ENCODE measurements at regions not wholly inside any gene's neighbourhood (a gene's known extent, or its start where the extent isn't known, plus 50 kb on each side); places are given as distances from the start of the nearest gene placed in this dataset.

DNA sequence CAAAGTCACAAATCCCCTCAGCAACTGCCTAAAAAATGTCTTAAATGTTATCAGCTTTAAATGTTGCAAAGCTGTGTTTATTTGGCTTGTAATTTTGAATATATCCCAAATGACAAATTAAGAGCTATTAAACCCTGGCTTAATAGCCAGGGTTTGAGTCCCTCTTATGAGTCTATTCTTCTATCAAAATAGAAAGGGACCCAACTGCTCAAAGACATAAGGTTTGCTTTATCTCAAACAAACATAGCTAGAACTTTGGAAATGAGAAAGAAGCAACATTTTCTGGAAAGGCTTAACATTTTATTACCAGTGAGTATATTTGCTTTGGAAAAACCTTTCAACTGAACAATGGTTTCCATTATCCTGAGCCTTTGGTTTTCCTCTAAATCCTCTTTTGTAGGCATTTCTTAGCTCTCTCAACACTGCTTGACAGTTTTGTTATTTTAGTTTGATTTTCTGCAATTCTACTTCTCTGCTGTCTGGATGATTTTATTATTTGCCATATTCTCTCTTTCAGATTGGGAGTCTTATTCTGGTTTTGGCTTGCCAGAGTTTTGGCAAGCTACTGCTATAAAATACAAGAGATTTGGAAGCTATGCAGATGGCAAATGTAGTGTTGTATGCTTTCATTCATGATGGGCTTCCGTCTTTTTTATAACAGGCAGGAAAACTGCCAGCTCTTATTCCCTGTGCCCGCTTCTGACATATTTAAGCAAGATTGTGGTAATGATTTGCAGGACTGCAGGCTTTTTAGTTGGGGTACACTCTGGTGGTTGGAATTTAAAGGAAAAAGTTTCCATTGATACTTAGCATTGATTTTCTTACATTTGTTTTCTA is 734.9 kb downstream of the DTWD2 start:
- Histone ChIP-seq H3K4me3 (no peak overlapping the region), H3K9me3 (peaks cover 0 to 20% (median 0%) of the 10 kb centered on the region in 3 donors), H3K4me1 (no peaks in the 10 kb centered on the region), H3K27ac (no peak overlapping the region), H3K36me3 (no peaks in the 10 kb centered on the region), H3K27me3 (no peaks in the 10 kb centered on the region)
- TF ChIP-seq POLR2AphosphoS5 (IDR thresholded peaks at IDR 0.05) (no peak), POLR2A (IDR thresholded peaks at IDR 0.05) (no peak), EP300 (IDR thresholded peaks at IDR 0.05) (no peak)
- TF ChIP-seq, protein P1, sequence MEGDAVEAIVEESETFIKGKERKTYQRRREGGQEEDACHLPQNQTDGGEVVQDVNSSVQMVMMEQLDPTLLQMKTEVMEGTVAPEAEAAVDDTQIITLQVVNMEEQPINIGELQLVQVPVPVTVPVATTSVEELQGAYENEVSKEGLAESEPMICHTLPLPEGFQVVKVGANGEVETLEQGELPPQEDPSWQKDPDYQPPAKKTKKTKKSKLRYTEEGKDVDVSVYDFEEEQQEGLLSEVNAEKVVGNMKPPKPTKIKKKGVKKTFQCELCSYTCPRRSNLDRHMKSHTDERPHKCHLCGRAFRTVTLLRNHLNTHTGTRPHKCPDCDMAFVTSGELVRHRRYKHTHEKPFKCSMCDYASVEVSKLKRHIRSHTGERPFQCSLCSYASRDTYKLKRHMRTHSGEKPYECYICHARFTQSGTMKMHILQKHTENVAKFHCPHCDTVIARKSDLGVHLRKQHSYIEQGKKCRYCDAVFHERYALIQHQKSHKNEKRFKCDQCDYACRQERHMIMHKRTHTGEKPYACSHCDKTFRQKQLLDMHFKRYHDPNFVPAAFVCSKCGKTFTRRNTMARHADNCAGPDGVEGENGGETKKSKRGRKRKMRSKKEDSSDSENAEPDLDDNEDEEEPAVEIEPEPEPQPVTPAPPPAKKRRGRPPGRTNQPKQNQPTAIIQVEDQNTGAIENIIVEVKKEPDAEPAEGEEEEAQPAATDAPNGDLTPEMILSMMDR (IDR thresholded peaks at IDR 0.05): no peak
- 45 to 53% methylated on average over 2 of the region's 2 CpGs for WGBS, 2 donors (ENCODE audit: low coverage in 1 of 2)
- ATAC-seq: no peak

DNA sequence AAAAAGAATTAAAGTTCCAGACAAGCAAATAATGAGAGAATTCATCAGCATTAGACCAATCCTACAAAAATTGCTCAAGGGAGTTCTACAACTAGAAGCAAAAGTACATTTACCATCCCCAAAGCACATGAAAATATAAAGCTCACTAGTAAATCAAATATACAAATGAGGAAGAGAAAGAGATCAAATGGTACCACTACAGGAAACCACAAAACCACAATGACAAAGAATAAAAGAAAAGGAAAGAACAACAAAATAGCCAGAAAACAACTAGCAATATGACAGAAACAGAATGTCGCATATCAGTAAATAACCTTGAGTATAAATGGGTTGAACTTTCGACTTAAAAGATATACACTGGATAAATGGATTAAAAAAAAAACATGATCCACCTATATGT is 739.0 kb downstream of the DTWD2 start:
- 79 to 90% methylated on average over 1 to 2 of the region's 2 CpGs for WGBS, 2 donors (ENCODE audit: low coverage in 1 of 2)
- H3K4me3 ChIP-seq: no peak overlapping the region

DNA sequence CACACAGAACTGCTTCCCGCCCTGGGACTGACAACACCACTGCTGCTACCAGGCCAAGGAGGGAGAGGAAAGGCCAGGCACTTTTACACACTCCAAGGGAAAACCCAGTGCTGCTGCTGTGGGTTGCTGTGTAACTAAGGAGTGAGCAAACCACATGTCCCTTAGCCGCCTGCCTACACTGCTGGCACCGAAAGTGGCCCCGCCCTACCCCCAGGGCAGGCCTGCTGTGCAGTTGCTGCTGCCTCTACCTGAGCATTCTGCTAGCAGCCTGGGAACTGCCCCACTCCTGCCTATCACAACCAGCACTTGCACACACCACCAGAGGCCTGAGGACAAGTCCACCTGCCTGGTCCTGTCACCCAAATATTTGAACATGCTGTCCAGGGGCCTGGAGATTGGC is 740.9 kb downstream of the DTWD2 start:
- Histone ChIP-seq H3K27ac (no peak overlapping the region), H3K36me3 (no peaks in the 10 kb centered on the region), H3K27me3 (no peaks in the 10 kb centered on the region), H3K9me3 (peaks cover 0 to 29% (median 0%) of the 10 kb centered on the region in 3 donors), H3K4me3 (no peak overlapping the region), H3K4me1 (no peaks in the 10 kb centered on the region)
- WGBS, 2 donors (ENCODE audit: low coverage in 1 of 2): no CpG with 5 or more reads among the region's 4 CpGs
- no peak for TF ChIP-seq POLR2AphosphoS5 (IDR thresholded peaks at IDR 0.05)
- no peak for TF ChIP-seq POLR2A (IDR thresholded peaks at IDR 0.05)
- TF ChIP-seq, protein P1 (IDR thresholded peaks at IDR 0.05): no peak
- no peak for TF ChIP-seq EP300 (IDR thresholded peaks at IDR 0.05)
- no peak for ATAC-seq

More for the DNA sequence above, 739.0 kb downstream of the DTWD2 start:
- no peak for ATAC-seq
- Histone ChIP-seq H3K9me3 (peaks cover 0 to 29% (median 0%) of the 10 kb centered on the region in 3 donors), H3K27ac (no peak overlapping the region), H3K4me1 (no peaks in the 10 kb centered on the region), H3K27me3 (no peaks in the 10 kb centered on the region), H3K36me3 (no peaks in the 10 kb centered on the region)
- TF ChIP-seq, protein P1 (IDR thresholded peaks at IDR 0.05): no peak
- TF ChIP-seq POLR2A (IDR thresholded peaks at IDR 0.05) (no peak), EP300 (IDR thresholded peaks at IDR 0.05) (no peak), POLR2AphosphoS5 (IDR thresholded peaks at IDR 0.05) (no peak)

DNA sequence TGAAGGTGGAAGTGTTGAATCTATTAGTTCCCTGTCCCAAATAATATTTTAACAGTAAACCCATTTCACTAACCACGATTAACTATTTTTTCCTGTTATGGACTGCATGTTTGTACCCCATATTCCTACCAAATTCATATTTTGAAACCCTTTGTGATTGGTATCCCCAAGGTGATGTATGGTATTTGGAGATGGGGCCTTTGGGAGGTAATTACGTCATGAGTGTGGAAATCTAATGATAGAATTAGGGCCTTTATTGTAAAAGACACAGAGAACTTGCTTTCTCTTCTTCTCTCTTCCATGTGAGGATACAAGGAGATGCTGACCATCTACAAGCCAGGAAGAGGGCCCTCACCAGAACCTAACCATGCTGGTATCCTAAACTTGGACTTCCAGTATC is 744.7 kb downstream of the DTWD2 start:
- Histone ChIP-seq H3K27me3 (no peaks in the 10 kb centered on the region), H3K4me1 (no peaks in the 10 kb centered on the region), H3K4me3 (no peak overlapping the region), H3K27ac (no peak overlapping the region), H3K9me3 (peaks cover 0 to 9% (median 0%) of the 10 kb centered on the region in 3 donors), H3K36me3 (no peaks in the 10 kb centered on the region)
- 82 to 83% methylated on average over 2 of the region's 2 CpGs for WGBS, 2 donors (ENCODE audit: low coverage in 1 of 2)
- ATAC-seq: no peak
- TF ChIP-seq POLR2A (IDR thresholded peaks at IDR 0.05) (no peak), EP300 (IDR thresholded peaks at IDR 0.05) (no peak), POLR2AphosphoS5 (IDR thresholded peaks at IDR 0.05) (no peak)
- TF ChIP-seq, protein P1 (IDR thresholded peaks at IDR 0.05): no peak

DNA sequence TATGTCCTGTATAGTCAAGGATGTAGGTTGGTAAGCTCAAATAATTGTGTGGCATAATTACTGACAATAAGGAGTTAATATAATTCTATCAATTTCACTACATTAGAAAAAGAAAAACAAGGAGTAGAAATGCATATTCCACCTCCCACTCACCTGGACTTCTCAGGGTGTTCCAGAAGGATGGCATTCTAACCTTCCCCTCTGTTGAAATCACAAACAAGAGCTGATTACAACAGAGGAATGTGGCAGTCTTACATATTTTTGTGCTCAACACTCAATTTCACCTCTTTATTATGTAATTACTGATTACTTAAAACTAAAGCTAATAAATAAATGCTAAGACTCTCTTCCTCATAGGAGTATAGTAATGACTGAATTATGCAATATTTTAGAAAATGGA is 745.3 kb downstream of the DTWD2 start:
- TF ChIP-seq EP300 (IDR thresholded peaks at IDR 0.05) (no peak), POLR2A (IDR thresholded peaks at IDR 0.05) (no peak), POLR2AphosphoS5 (IDR thresholded peaks at IDR 0.05) (no peak)
- TF ChIP-seq, protein P1 (IDR thresholded peaks at IDR 0.05): no peak
- Histone ChIP-seq H3K36me3 (no peaks in the 10 kb centered on the region), H3K4me1 (no peaks in the 10 kb centered on the region), H3K27me3 (no peaks in the 10 kb centered on the region), H3K9me3 (peaks cover 0 to 6% (median 0%) of the 10 kb centered on the region in 3 donors), H3K4me3 (no peak overlapping the region), H3K27ac (no peak overlapping the region)
- no peak for ATAC-seq
